ENCODE measurements at regions not wholly inside any gene's neighbourhood (a gene's known extent, or its start where the extent isn't known, plus 50 kb on each side); places are given as distances from the start of the nearest gene placed in this dataset.

- no peak for TF ChIP-seq CTCF (conservative IDR thresholded peaks at IDR 0.05; ENCODE audit: low read depth in 2 of 2)
- no peak for TF ChIP-seq ZNF331 (CRISPR knock-in tag; IDR thresholded peaks at IDR 0.05; ENCODE audit: low read depth)
- no peak for TF ChIP-seq EZH2phosphoT487 (IDR thresholded peaks at IDR 0.05; ENCODE audit: unreplicated experiment)
- no peak; the same call in 1 of the 2 replicates for TF ChIP-seq POLR2AphosphoS5 (IDR thresholded peaks at IDR 0.05; ENCODE audit: low read depth)
- TF ChIP-seq JUNB (IDR thresholded peaks at IDR 0.05; ENCODE audit: unreplicated experiment) = no peak
Measured at GRCh38 chr11:94673951-94674491, 94.1 kb upstream of the AMOTL1 start.
